ENCODE measurements at regions not wholly inside any gene's neighbourhood (a gene's known extent, or its start where the extent isn't known, plus 50 kb on each side); places are given as distances from the start of the nearest gene placed in this dataset.

- no peak for TF ChIP-seq CTCF (IDR thresholded peaks at IDR 0.05)
- intact Hi-C loops (cut with micrococcal nuclease): no loop called here
- Mint-ChIP-seq H3K9me3 (peaks cover 0 to 4% of the 10 kb centered on the region in 2 donors), H3K4me1 (no peaks in the 10 kb centered on the region), H3K27me3 (ENCODE audit: low read depth in 2 of 2) (no peaks in the 10 kb centered on the region), H3K36me3 (no peaks in the 10 kb centered on the region), H3K4me3 (no peak overlapping the region), H3K27ac (no peak overlapping the region)
- Histone ChIP-seq H3K27me3 (ENCODE audit: control insufficient read depth, insufficient read depth, low read length) (no peaks in the 10 kb centered on the region), H3K36me3 (ENCODE audit: control insufficient read depth, insufficient read depth, low read length) (no peaks in the 10 kb centered on the region), H3K9me3 (ENCODE audit: control insufficient read depth, insufficient read depth, low read length) (no peaks in the 10 kb centered on the region), H3K27ac (ENCODE audit: low read length) (no peak overlapping the region), H3K4me3 (ENCODE audit: low read length) (no peak overlapping the region), H3K4me1 (ENCODE audit: control insufficient read depth, insufficient read depth, low read length) (no peaks in the 10 kb centered on the region)
- no peak for ATAC-seq
- DNase-seq: no peak
- 82% methylated on average over 1 of the region's 2 CpGs for WGBS (ENCODE audit: insufficient coverage)
Observed at GRCh38 chr12:85616201-85616600, 220.0 kb downstream of the RASSF9 start.

GRCh38 chr12:85617307-85618091, 218.7 kb downstream of the RASSF9 start:
- Mint-ChIP-seq H3K36me3 (no peaks in the 10 kb centered on the region), H3K27me3 (ENCODE audit: low read depth in 2 of 2) (no peaks in the 10 kb centered on the region), H3K27ac (no peak overlapping the region), H3K9me3 (peaks cover 0 to 4% of the 10 kb centered on the region in 2 donors), H3K4me3 (no peak overlapping the region), H3K4me1 (no peaks in the 10 kb centered on the region)
- Histone ChIP-seq H3K27ac (ENCODE audit: low read length) (no peak overlapping the region), H3K9me3 (ENCODE audit: control insufficient read depth, insufficient read depth, low read length) (no peaks in the 10 kb centered on the region), H3K4me1 (ENCODE audit: control insufficient read depth, insufficient read depth, low read length) (no peaks in the 10 kb centered on the region), H3K27me3 (ENCODE audit: control insufficient read depth, insufficient read depth, low read length) (no peaks in the 10 kb centered on the region), H3K4me3 (ENCODE audit: low read length) (no peak overlapping the region), H3K36me3 (ENCODE audit: control insufficient read depth, insufficient read depth, low read length) (no peaks in the 10 kb centered on the region)
- intact Hi-C loops (cut with micrococcal nuclease): no loop called here
- no peak for TF ChIP-seq CTCF (IDR thresholded peaks at IDR 0.05)
- 36% methylated on average over 2 of the region's 3 CpGs for WGBS (ENCODE audit: insufficient coverage)
- no peak for ATAC-seq
- DNase-seq: no peak

GRCh38 chr12:85621041-85621440, 215.2 kb downstream of the RASSF9 start:
- DNase-seq: no peak
- intact Hi-C loops (cut with micrococcal nuclease): no loop called here
- Histone ChIP-seq H3K27ac (ENCODE audit: low read length) (no peak overlapping the region), H3K4me3 (ENCODE audit: low read length) (no peak overlapping the region), H3K36me3 (ENCODE audit: control insufficient read depth, insufficient read depth, low read length) (no peaks in the 10 kb centered on the region), H3K9me3 (ENCODE audit: control insufficient read depth, insufficient read depth, low read length) (no peaks in the 10 kb centered on the region), H3K4me1 (ENCODE audit: control insufficient read depth, insufficient read depth, low read length) (no peaks in the 10 kb centered on the region), H3K27me3 (ENCODE audit: control insufficient read depth, insufficient read depth, low read length) (no peaks in the 10 kb centered on the region)
- ATAC-seq: no peak
- no peaks in the 10 kb centered on the region for H3K9me3 Mint-ChIP-seq
- no peaks in the 10 kb centered on the region for H3K4me1 Mint-ChIP-seq
- no peak overlapping the region for H3K27ac Mint-ChIP-seq
- 85% methylated on average over 2 of the region's 2 CpGs for WGBS (ENCODE audit: insufficient coverage)
- TF ChIP-seq CTCF (IDR thresholded peaks at IDR 0.05): no peak
- no peak overlapping the region for H3K4me3 Mint-ChIP-seq
- H3K36me3 Mint-ChIP-seq: no peaks in the 10 kb centered on the region
- no peaks in the 10 kb centered on the region for H3K27me3 Mint-ChIP-seq (ENCODE audit: low read depth in 2 of 2)

- no peak overlapping the region for H3K4me3 ChIP-seq (ENCODE audit: low read length)
- Mint-ChIP-seq H3K9me3 (peaks cover 3 to 4% of the 10 kb centered on the region in 2 donors), H3K4me3 (no peak overlapping the region), H3K27me3 (ENCODE audit: low read depth in 2 of 2) (no peaks in the 10 kb centered on the region), H3K27ac (no peak overlapping the region), H3K36me3 (no peaks in the 10 kb centered on the region), H3K4me1 (no peaks in the 10 kb centered on the region)
- intact Hi-C loops (cut with micrococcal nuclease): no loop called here
- H3K36me3 ChIP-seq (ENCODE audit: control insufficient read depth, insufficient read depth, low read length): no peaks in the 10 kb centered on the region
- no CpG with 5 or more reads among the region's 2 CpGs for WGBS (ENCODE audit: insufficient coverage)
- no peaks in the 10 kb centered on the region for H3K4me1 ChIP-seq (ENCODE audit: control insufficient read depth, insufficient read depth, low read length)
- H3K27me3 ChIP-seq (ENCODE audit: control insufficient read depth, insufficient read depth, low read length): no peaks in the 10 kb centered on the region
- H3K27ac ChIP-seq (ENCODE audit: low read length): no peak overlapping the region
- no peak for DNase-seq
- H3K9me3 ChIP-seq (ENCODE audit: control insufficient read depth, insufficient read depth, low read length): no peaks in the 10 kb centered on the region
- no peak for ATAC-seq
- no peak for TF ChIP-seq CTCF (IDR thresholded peaks at IDR 0.05)
Observed at GRCh38 chr12:85623763-85624162, 212.4 kb downstream of the RASSF9 start.
